Activated CD4-positive, CD25-positive, alpha-beta regulatory T cell treated with anti-CD3 and anti-CD28 coated beads, Interleukin-2, amount 50 U/mL, for 16 hours (primary cell): ENCODE measurements at regions not wholly inside any gene's neighbourhood (a gene's known extent, or its start where the extent isn't known, plus 50 kb on each side); places are given as distances from the start of the nearest gene placed in this dataset.

Experiments
- DNase-seq: peaks from one replicate; pipeline ENCODE4 v3.0.0-alpha.2; 2020; ENCODE audit warnings: low read depth, low spot score

- no peak for DNase-seq
These were observed 51.2 kb downstream of the FOXL3 start for GRCh38 chr7:340979-341694.

GRCh38 chr7:341841-342638 is 52.1 kb downstream of the FOXL3 start:
- no peak for DNase-seq

GRCh38 chr7:342681-343216 is 52.8 kb downstream of the FOXL3 start:
- DNase-seq = no peak

GRCh38 chr7:343227-343822 is 53.4 kb downstream of the FOXL3 start:
- DNase-seq = no peak

GRCh38 chr7:343864-344607 is 54.1 kb downstream of the FOXL3 start:
- no peak for DNase-seq

GRCh38 chr7:344608-344994 is 54.6 kb downstream of the FOXL3 start:
- DNase-seq = no peak

GRCh38 chr7:346116-346898 is 56.3 kb downstream of the FOXL3 start:
- no peak for DNase-seq

GRCh38 chr7:347001-347590 is 57.1 kb downstream of the FOXL3 start:
- DNase-seq = no peak

GRCh38 chr7:347644-348479 is 57.9 kb downstream of the FOXL3 start:
- DNase-seq = no peak

GRCh38 chr7:348480-348844 is 58.5 kb downstream of the FOXL3 start:
- DNase-seq = no peak

GRCh38 chr7:348962-349743 is 59.2 kb downstream of the FOXL3 start:
- no peak for DNase-seq

- DNase-seq = peak; percentile 41
These were observed 61.3 kb downstream of the FOXL3 start for GRCh38 chr7:351256-351655.

- peak; percentile 27 for DNase-seq
These were observed 61.9 kb downstream of the FOXL3 start for GRCh38 chr7:351681-352480.

- no peak for DNase-seq
These were observed 63.9 kb downstream of the FOXL3 start for GRCh38 chr7:353746-354325.

GRCh38 chr7:354597-355470 is 64.9 kb downstream of the FOXL3 start:
- no peak for DNase-seq

GRCh38 chr7:355568-355967 is 65.6 kb downstream of the FOXL3 start:
- DNase-seq = no peak

- DNase-seq = no peak
These were observed 66.1 kb downstream of the FOXL3 start for GRCh38 chr7:356087-356486.
